ENCODE measurements at regions not wholly inside any gene's neighbourhood (a gene's known extent, or its start where the extent isn't known, plus 50 kb on each side); places are given as distances from the start of the nearest gene placed in this dataset.

GRCh38 chr9:26604076-26604662, 288.4 kb downstream of the CAAP1 start:
- H3K27ac Mint-ChIP-seq (ENCODE audit: unreplicated experiment): no peak overlapping the region
- H3K9me3 Mint-ChIP-seq: peaks cover 12% of the 10 kb centered on the region
- no peak for TF ChIP-seq CTCF (conservative IDR thresholded peaks at IDR 0.05)
- no peak for DNase-seq (ENCODE audit: low read depth, low spot score)
- H3K4me1 Mint-ChIP-seq: peaks cover 12% of the 10 kb centered on the region
- H3K27me3 Mint-ChIP-seq (ENCODE audit: low read depth): no peaks in the 10 kb centered on the region
- H3K36me3 Mint-ChIP-seq (ENCODE audit: low read depth): no peaks in the 10 kb centered on the region
- H3K4me3 Mint-ChIP-seq: no peak overlapping the region

GRCh38 chr9:26603617-26604016, 289.0 kb downstream of the CAAP1 start:
- no peak for DNase-seq (ENCODE audit: low read depth, low spot score)
- Mint-ChIP-seq H3K4me1 (peaks cover 12% of the 10 kb centered on the region), H3K9me3 (peaks cover 12% of the 10 kb centered on the region), H3K27ac (ENCODE audit: unreplicated experiment) (peak overlapping the region; percentile 35), H3K36me3 (ENCODE audit: low read depth) (no peaks in the 10 kb centered on the region), H3K27me3 (ENCODE audit: low read depth) (no peaks in the 10 kb centered on the region), H3K4me3 (no peak overlapping the region)
- TF ChIP-seq CTCF (conservative IDR thresholded peaks at IDR 0.05): no peak

GRCh38 chr9:26597542-26598149, 295.0 kb downstream of the CAAP1 start:
- TF ChIP-seq CTCF (conservative IDR thresholded peaks at IDR 0.05): no peak
- H3K27ac Mint-ChIP-seq (ENCODE audit: unreplicated experiment): no peak overlapping the region
- no peaks in the 10 kb centered on the region for H3K27me3 Mint-ChIP-seq (ENCODE audit: low read depth)
- no peaks in the 10 kb centered on the region for H3K36me3 Mint-ChIP-seq (ENCODE audit: low read depth)
- H3K4me3 Mint-ChIP-seq: no peak overlapping the region
- DNase-seq (ENCODE audit: low read depth, low spot score): no peak
- H3K9me3 Mint-ChIP-seq: peaks cover 12% of the 10 kb centered on the region
- no peaks in the 10 kb centered on the region for H3K4me1 Mint-ChIP-seq

- Mint-ChIP-seq H3K36me3 (ENCODE audit: low read depth) (no peaks in the 10 kb centered on the region), H3K4me1 (no peaks in the 10 kb centered on the region)
- no peak for DNase-seq (ENCODE audit: low read depth, low spot score)
These were observed 313.5 kb downstream of the CAAP1 start for GRCh38 chr9:26579056-26579455.

GRCh38 chr9:26574898-26575440, 317.6 kb downstream of the CAAP1 start:
- no peaks in the 10 kb centered on the region for H3K27me3 Mint-ChIP-seq (ENCODE audit: low read depth)
- no peak for TF ChIP-seq CTCF (conservative IDR thresholded peaks at IDR 0.05)
- H3K9me3 Mint-ChIP-seq: no peaks in the 10 kb centered on the region
- H3K36me3 Mint-ChIP-seq (ENCODE audit: low read depth): no peaks in the 10 kb centered on the region
- no peak overlapping the region for H3K27ac Mint-ChIP-seq (ENCODE audit: unreplicated experiment)
- no peak overlapping the region for H3K4me3 Mint-ChIP-seq
- DNase-seq (ENCODE audit: low read depth, low spot score): no peak
- no peaks in the 10 kb centered on the region for H3K4me1 Mint-ChIP-seq

More at GRCh38 chr9:26579056-26579455, 313.5 kb downstream of the CAAP1 start:
- no peaks in the 10 kb centered on the region for H3K9me3 Mint-ChIP-seq
- H3K27ac Mint-ChIP-seq (ENCODE audit: unreplicated experiment): no peak overlapping the region
- no peak overlapping the region for H3K4me3 Mint-ChIP-seq
- H3K27me3 Mint-ChIP-seq (ENCODE audit: low read depth): no peaks in the 10 kb centered on the region
- TF ChIP-seq CTCF (conservative IDR thresholded peaks at IDR 0.05): no peak
